Chondrocyte (in vitro differentiated cells): ENCODE measurements at regions not wholly inside any gene's neighbourhood (a gene's known extent, or its start where the extent isn't known, plus 50 kb on each side); places are given as distances from the start of the nearest gene placed in this dataset.

ENCODE experiments used
- DNase-seq: peaks from one replicate; pipeline ENCODE4 v3.0.0; 2021; ENCODE audit warnings: mixed read lengths, low spot score
- H3K27ac Mint-ChIP-seq: one replicate; pipeline ENCODE4 v1.8.0; 2021; ENCODE audit warnings: mild to moderate bottlenecking, moderate library complexity, mixed read lengths; ENCODE audit not compliant: unreplicated experiment
- H3K27me3 Mint-ChIP-seq: 2 replicates; pipeline ENCODE4 v1.8.0; 2021; ENCODE audit warnings: low read depth, mixed read lengths
- H3K36me3 Mint-ChIP-seq: 2 replicates; pipeline ENCODE4 v1.8.0; 2021; ENCODE audit warnings: low read depth, mixed read lengths
- H3K4me1 Mint-ChIP-seq: 2 replicates; pipeline ENCODE4 v1.8.0; 2021; ENCODE audit warnings: low read depth, mild to moderate bottlenecking, mixed read lengths
- H3K4me3 Mint-ChIP-seq: one replicate; pipeline ENCODE4 v1.8.0; 2021; ENCODE audit warnings: mild to moderate bottlenecking, moderate library complexity, mixed read lengths; ENCODE audit not compliant: unreplicated experiment
- H3K9me3 Mint-ChIP-seq: 2 replicates; pipeline ENCODE4 v1.8.0; 2021; ENCODE audit warnings: low read depth, mixed read lengths
- CTCF ChIP-seq: fragments of 200-600 bp; sonication (generic); IDR thresholded peaks from 2 replicates; pipeline ENCODE4 v1.5.0; 2021; ENCODE audit warnings: antibody characterized with exemption, mild to moderate bottlenecking, moderate library complexity

DNA sequence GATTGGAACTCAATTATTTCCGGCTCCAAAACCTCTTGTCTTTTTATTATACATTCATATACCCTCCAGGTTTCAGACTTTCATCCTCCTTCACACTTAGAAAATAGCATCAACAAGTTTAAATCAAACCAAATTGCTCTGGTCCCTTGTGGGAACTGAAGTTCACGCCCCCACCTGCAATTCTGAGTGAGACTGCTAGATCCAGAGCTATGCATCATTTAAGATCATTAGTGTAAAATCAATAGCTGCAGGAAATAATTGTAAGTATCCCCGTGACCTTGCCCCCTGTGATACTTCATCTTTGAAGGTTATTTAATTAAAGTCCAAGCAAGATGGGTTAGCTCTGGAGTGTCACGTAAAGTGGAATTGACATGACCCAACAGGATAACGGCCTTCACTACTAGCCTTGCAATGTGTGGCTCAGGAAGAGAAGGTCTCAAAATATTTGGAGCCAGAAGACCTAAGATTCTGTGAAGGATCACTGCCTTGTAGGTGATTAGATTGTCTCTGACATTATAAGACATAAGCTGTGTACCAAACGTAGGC, 742.2 kb upstream of the LRRC4C start:
- no peaks in the 10 kb centered on the region for H3K27me3 Mint-ChIP-seq
- H3K4me1 Mint-ChIP-seq: no peaks in the 10 kb centered on the region
- H3K36me3 Mint-ChIP-seq: no peaks in the 10 kb centered on the region
- no peak overlapping the region for H3K4me3 Mint-ChIP-seq
- no peak for TF ChIP-seq CTCF
- DNase-seq: no peak
- no peak overlapping the region for H3K27ac Mint-ChIP-seq
- peaks cover 26% of the 10 kb centered on the region for H3K9me3 Mint-ChIP-seq

GRCh38 chr11:42205518-42205917, 746.1 kb upstream of the LRRC4C start:
- no peak overlapping the region for H3K4me3 Mint-ChIP-seq
- H3K9me3 Mint-ChIP-seq: peaks cover 33% of the 10 kb centered on the region
- no peaks in the 10 kb centered on the region for H3K36me3 Mint-ChIP-seq
- no peaks in the 10 kb centered on the region for H3K4me1 Mint-ChIP-seq
- H3K27ac Mint-ChIP-seq: no peak overlapping the region
- H3K27me3 Mint-ChIP-seq: no peaks in the 10 kb centered on the region
- TF ChIP-seq CTCF: no peak
- DNase-seq: no peak

- no peak overlapping the region for H3K27ac Mint-ChIP-seq
- no peaks in the 10 kb centered on the region for H3K27me3 Mint-ChIP-seq
- H3K4me1 Mint-ChIP-seq: no peaks in the 10 kb centered on the region
- no peak for TF ChIP-seq CTCF
- peaks cover 11% of the 10 kb centered on the region for H3K9me3 Mint-ChIP-seq
- H3K36me3 Mint-ChIP-seq: no peaks in the 10 kb centered on the region
- no peak overlapping the region for H3K4me3 Mint-ChIP-seq
- DNase-seq: no peak
Measured at GRCh38 chr11:42225664-42226063, 766.2 kb upstream of the LRRC4C start.

DNA sequence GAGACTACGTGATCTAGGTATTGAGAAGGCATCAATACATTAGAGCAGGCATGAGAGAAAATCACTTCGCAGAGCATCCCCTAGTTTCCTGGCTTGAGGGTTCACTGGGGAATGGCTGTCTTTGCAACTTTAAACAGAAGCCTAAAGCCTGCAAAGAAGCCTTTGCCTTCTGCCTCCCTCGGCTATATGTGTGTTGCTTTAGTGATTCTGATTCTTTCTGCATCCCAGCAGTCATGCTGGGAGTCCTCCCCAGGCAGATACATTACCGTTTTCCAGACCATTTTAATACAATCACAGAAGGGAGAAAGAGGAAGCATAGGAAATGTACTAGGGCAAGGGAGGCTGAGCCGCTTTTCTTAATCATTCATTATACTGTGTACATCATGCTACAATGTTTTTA, 773.2 kb upstream of the LRRC4C start:
- TF ChIP-seq CTCF: no peak
- no peaks in the 10 kb centered on the region for H3K36me3 Mint-ChIP-seq
- H3K4me1 Mint-ChIP-seq: no peaks in the 10 kb centered on the region
- peaks cover 6% of the 10 kb centered on the region for H3K9me3 Mint-ChIP-seq
- no peak overlapping the region for H3K27ac Mint-ChIP-seq
- DNase-seq: no peak
- no peak overlapping the region for H3K4me3 Mint-ChIP-seq
- no peaks in the 10 kb centered on the region for H3K27me3 Mint-ChIP-seq

GRCh38 chr11:42234451-42234951, 775.0 kb upstream of the LRRC4C start:
- Mint-ChIP-seq H3K9me3 (peaks cover 8% of the 10 kb centered on the region), H3K36me3 (no peaks in the 10 kb centered on the region), H3K4me3 (no peak overlapping the region), H3K4me1 (no peaks in the 10 kb centered on the region), H3K27ac (no peak overlapping the region), H3K27me3 (no peaks in the 10 kb centered on the region)
- DNase-seq: no peak
- TF ChIP-seq CTCF: no peak
